GM21390 (cell line): ENCODE measurements at regions not wholly inside any gene's neighbourhood (a gene's known extent, or its start where the extent isn't known, plus 50 kb on each side); places are given as distances from the start of the nearest gene placed in this dataset.
"Not testable (repeated sequence)": the region's sequence is repeated elsewhere in the genome, so short reads cannot be mapped to it uniquely, and the experiment has no call there.

Experiments used
- ATAC-seq: cut with Tn5 transposase; IDR thresholded peaks from one replicate; pipeline ENCODE4 v1.9.1; 2021; ENCODE audit not compliant: unreplicated experiment

DNA sequence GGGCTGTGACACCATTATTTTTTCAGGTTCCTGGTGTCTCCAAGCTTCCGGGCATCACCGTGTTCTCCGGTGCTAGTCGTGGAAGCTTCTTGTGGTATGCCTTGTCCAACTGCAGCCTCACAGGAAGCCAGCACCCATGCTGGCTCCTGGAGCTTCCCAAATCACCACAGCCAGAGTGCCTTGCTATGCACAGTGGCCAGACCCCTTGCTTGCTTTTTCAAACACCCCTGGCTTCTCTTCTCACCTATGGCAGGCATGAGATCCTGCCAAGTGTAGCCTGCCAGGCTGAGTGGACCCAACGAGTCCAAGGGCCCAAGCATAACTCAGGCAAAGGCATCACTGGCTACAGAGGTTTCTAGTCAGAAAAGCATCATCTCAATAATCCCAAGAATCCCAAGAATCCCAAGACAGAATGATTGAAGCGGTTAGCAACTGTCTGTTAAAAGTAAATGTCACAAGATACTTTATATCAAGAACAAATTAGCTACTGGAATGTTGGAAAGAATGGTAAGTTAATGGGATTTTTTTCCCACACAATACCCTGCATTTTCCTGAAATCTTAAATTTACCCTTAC lies 1522.9 kb downstream of the PCDH18 start:
- ATAC-seq = no peak

DNA sequence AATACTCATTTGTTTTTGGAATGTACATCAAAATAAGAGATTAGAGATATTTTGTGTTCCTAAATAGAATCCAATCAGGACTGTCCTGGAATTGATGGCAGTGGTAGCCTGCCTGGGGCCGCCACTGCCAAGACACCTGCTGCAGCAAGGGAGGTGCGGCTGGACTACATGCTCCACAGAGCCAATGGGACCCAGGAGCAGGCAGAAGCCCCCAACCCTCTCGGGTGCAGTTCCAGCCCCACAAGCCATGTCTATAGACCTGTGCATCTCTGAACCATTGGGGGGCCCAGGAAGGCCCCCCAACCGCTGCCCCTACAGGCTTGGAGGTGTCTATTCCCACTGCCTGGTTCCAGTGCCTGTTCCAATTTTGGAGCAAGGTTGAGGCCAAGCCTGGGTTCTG lies 1524.3 kb downstream of the PCDH18 start:
- ATAC-seq = no peak

DNA sequence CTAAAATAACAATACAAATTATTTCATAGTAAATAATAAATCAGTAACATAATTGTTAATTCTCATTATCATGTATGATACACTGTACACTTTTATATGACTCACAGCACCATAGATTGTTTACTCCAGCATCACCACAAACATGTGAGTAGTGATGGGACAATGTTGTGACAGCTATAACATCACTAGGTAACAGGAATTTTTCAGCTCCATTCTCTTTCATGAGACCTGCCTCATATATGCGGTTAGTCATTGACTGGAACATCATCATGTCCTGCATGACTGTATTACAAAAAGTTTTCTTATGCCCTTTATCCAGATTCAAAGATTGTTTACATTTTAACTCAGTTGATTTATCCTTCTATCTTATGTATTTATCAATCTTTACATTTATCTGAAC lies 1530.0 kb downstream of the PCDH18 start:
- ATAC-seq = no peak

DNA sequence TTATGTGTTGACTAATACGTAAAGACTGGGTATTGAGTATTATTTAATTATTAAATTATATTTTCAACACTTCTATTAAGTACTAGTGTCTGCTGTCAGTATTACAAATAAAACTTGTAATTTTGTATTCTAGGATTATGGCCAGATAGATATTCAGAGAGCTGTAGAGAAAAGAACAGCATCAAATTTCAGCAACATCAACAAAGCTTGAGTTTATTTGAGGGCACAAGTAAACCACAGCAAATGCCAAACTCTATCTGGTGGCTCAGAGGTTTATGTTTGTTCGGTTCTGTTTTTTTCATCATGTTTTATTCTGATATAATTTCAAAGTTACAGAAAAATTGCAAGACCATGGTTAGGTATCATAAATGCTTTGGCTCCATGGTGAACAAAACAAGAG lies 1530.5 kb downstream of the PCDH18 start:
- ATAC-seq = no peak

DNA sequence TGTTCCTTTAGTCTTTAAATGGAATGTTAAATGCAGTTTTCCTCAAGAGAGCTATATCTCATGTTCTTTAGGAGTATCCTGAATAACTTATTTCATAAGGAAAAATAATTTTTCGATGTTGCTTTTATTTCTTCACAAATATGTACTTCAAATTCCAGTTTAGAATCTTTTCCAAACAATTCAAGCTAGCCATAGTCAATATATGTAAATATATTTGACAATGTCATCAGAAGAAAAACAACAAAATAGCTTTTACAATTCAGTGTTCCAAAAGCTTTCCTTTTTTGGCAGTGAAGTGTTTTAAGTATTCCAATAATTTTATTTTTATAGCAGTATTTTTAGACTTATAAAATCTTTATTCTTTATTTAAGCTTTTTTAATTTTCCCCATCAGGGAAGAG lies 1532.0 kb downstream of the PCDH18 start:
- ATAC-seq = no peak

DNA sequence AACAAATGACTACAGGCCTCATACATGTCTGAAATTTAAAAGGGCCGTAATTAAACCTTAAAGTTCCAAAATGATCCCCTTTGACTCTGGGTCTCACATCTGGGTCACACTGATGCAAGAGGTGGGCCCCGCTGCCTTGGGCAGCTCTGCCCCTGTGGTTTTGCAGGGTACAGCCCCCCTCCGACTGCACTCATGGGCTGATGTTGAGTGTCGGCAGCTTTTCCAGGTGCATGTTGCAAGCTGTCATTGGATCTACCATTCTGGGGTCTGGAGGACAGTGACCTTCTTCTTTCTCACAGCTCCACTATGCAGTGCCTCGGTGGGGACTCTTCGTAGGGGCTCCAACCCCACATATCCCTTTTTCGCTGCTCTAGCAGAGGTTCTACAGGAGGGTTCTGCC lies 1537.9 kb downstream of the PCDH18 start:
- no peak for ATAC-seq

DNA sequence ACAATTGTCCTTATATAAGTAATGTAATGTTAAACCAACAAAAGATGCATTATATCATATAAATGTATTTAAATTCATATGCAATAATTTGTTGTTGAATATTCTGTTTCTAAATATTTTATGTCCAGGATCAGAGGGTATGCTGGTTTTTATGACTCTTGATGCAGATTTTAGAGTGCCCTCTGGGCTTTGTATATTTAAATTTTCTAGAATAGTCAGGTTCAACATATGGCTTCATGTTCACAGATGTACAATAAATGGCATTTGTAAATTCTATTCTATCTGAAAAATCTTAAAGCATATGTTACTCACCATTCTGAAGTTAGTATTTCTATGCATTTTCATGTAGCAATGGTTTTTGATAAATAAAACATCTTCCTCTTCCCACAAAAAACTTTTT lies 1555.4 kb downstream of the PCDH18 start:
- no peak for ATAC-seq

DNA sequence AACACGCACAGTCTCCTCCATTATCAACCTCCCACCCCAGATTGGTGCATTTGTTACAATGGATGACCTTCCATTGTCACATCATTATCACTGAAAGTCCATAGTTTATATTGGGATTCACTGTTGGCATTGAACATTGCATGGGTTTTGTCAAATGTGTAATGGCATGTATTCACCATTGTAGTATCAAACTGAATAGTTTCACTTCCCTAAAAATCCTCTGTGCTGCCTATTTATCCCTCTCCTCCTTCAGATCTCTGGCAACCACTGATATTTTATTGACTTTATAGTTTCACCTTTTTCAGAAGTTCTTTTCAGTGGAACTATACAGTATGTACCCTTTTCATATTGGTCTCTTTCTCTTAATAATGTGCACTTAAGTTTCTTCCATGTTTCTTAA lies 1565.4 kb downstream of the PCDH18 start:
- no peak for ATAC-seq

DNA sequence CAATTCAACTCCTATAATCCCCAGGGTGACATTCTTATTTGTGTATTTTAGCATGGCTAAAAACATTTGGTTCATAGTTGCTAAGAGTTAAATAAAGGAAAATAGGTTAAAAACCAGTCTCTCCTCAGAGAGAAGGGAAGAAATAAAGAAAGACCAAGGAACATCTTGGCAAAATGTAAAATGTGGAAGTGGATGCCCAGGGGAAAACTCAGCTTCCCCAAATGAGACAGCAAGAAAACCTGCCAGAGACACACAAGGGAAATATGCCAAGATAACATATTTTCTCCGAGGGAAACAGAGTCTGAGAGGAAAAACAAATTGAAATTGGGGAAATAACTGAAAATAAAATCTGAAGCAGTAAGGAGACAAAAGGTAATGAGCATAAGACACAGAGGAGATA lies 1569.3 kb downstream of the PCDH18 start:
- no peak for ATAC-seq

DNA sequence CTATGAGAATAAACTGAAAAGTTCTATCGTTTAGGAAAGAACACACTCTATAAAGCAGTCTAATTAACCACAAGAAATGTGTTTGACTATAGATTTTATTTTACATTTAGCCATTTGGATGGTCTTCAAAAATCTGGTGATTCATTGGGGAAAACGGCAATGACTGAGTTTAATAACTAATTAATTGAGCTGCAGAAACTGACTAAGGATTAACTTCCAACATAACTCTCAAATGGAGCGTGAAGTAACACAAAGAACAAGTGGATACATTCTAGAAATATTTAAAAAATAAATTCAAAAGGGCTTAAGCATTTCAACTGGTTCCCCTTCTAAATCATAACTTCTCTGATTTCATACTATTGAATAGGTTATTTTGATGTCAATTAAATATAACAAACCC lies 1582.4 kb downstream of the PCDH18 start:
- no peak for ATAC-seq

DNA sequence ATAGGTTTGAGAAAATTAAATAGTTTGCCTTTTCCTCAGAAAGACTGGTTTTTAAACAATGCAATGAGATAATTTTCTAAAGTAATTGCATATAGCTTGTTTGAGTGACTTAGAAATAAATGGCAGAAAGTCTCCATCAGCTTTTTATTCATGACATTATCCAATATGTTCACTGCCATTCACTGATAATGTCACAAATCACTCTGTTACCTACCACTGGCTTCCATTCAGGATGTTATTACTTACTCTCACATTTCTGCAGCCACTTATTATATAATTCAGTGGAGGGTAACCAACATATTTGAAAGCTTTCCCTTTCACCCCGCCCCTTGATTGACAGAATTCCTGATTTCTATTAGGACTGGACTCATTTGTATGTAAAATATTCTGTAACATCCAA lies 1583.5 kb downstream of the PCDH18 start:
- ATAC-seq = no peak

DNA sequence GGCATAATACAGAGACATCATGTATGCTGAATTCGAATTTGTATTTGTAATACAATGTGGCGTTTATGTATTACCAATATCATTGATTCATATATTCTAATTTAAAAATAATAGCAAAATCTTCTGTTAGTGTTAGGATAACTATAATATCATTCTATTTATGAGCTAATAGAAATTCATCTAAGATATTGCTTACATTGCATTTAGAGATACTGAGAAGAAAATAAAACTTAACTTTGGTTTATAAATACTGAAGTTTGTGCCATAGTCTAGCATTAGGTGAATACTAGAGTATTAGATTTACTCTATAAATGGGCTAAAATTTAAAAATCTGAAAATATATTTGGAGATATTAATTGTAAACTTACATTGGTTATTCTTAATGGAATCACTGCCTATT lies 1590.6 kb downstream of the PCDH18 start:
- ATAC-seq = no peak

DNA sequence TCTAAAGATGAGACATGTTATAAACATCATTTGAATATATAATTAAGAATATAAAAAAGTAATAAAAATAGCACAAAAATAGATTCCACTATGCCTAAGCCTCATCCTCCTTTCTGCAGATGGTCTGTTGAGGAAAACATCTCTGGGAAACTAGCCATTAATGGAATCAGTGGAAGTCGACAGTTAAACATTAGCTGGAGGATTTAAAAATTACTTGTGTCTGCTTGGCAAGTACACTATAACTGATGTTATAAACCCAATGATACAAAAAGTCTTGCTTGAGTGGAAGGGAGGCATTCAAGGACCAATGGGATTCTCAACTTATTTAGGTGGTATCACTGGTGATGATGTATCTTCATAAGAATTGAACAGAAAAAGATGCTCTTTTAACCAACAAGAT lies 1598.3 kb downstream of the PCDH18 start:
- ATAC-seq = no peak

DNA sequence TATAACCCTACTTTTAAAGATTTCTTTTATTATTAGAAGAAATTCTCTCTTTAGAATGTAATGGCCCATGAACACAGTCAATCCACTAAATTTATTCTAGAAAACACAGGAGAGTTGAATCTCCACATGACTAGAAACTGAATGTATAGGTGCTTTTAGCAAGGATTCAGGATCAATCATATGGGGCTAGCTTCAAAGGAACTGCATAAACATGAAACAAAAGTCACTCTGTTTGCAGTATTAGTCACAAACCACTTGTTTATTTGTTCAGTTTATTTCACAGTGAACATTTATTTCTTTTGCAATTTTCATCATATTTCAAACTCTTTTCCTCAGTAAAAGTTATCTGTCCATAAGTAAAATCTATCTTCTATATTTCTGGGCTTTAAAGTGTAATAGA lies 1604.6 kb downstream of the PCDH18 start:
- no peak for ATAC-seq

DNA sequence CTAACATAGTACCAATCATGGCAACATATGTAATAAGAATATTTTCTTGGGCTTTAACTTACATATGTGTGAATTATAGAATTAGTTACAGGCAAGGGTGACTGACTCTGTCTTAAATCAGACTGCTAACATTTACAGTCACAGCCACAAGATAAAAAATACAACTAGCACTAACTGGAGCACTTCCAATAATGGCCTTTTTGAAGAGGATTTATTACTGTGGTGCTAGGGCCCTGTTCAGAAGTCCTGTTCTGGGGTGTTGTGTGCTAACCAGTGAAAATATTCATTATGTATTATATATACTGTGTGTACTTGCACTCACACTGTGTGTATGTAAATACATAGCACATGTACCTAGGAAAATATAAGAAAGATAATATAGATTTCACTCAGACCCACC lies 1611.2 kb downstream of the PCDH18 start:
- ATAC-seq = no peak

DNA sequence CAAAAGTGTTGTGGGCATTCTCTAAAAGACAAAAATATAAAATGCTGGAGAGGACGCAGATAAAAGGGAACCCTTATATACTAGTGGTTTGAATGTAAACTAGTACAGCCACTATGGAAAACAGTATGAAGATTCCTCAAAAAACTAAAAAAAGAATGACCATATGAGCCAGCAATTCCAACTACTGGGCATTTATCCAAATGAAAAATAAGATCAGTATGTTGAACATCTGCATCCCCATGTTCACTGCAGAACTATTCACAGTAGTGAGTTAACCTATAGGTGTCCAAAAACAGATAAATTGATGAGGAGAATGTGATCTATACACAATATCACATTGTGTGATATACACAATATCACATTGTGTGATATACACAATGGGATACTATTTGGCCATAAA lies 1615.3 kb downstream of the PCDH18 start:
- no peak for ATAC-seq

DNA sequence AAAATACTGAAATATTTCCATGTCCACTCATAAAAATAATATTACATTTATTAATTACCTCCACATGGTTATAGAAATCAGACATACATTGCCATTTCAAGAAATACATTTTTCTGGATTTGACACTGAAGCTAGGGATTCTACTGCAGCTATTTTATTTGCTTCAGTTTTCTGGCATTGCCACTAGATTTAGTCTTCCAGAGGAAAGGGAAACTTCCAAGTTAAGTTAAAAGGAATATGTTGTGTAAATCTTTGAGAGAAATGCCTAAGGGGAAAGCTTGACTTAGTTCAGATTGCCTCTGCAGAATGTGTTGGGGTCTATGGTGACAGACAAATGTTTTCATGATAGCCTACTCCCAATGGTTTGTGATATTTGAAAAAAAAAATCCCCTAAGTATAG lies 1631.3 kb downstream of the PCDH18 start:
- no peak for ATAC-seq

DNA sequence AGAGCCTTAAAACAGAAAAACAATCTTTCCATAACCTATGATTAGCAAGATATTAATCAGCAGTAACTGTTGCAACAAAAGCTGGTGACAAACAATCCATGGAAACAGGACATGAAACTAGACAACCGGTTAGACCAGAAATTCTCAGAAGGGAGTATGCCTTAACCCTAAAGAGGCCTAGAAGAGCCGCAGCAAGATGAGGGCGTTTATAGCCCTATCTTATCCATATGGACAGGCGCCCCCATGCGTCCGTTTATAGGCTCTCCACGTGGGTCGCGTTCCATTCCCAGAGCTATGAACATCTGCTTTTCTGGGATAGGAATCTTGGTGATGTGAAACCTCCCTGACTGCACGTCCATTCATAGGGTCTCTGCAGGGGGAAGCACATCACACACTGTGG lies 1662.7 kb upstream of the PABPC4L start:
- not testable (repeated sequence) for ATAC-seq

DNA sequence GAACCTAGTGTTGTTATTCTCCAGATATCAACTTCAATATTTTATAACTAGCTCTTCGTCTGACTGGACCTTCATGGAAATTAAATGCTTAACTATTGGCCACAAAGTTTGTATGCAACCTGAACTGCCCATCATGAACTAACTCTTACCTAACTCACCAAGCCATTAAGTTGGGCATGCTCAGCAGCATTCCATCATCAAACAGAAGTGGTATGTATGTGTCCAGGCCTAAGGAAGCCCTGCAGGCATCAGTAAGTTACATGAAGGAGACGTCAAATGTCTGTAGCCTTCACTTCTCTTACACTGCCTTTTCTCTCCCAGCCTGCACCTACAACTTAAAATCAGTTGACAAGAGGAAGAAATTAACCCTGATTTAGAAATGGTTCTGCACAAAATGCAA lies 1639.2 kb upstream of the PABPC4L start:
- no peak for ATAC-seq

DNA sequence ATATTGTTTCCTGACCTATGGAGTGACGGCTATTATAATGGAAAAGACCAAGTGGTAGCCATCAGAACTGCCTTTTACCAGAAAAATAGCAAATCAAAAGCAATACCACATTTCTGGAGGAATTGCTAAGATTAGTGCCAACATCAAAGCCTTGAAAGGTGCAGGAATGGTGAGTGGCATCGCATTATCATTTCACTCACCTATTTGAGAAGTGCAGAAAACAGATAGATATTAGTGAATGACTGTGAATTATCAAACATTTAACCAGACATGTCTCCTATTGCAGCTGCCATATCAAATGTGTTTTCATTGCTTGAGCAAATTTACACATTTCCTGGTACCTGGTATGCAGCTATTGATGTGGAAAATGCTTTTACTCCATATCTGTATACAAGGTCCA lies 1638.1 kb upstream of the PABPC4L start:
- no peak for ATAC-seq

DNA sequence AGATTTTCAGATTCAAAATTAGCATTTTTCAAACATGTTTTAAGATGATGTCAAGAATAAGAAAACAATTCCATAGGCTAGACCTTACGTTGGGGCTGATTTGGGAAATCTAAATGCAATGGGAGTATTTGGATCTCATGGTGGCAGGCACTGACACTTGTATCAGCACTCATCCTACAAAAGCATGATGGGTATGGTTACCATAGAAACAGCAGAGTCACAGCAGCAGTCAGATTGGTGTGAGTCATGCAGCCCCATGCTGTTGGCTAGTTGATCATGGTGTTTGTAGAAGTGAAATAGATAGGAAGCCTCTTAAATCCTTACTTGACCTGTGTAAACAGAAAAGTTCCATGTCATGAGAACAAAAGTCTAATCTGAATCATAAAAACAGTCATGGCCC lies 1637.3 kb upstream of the PABPC4L start:
- ATAC-seq = no peak

DNA sequence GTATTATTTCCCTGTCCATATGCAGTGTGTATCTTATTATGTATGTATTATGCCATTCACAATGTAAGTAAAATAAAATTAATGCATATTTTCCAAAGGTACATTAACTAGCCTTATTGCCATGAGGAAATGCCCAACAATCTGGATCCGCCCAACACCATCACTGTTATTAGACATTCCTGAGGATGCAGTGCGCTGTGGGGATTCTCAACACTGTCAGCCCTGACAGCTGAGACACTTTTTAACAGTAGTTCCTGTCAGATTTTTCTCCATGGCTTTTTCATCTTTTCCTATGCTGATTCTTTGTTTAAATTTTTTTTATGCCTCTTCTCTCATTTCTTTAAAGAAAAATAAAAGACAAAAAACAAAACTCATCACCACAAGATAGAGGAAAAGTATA lies 1632.9 kb upstream of the PABPC4L start:
- ATAC-seq = no peak

DNA sequence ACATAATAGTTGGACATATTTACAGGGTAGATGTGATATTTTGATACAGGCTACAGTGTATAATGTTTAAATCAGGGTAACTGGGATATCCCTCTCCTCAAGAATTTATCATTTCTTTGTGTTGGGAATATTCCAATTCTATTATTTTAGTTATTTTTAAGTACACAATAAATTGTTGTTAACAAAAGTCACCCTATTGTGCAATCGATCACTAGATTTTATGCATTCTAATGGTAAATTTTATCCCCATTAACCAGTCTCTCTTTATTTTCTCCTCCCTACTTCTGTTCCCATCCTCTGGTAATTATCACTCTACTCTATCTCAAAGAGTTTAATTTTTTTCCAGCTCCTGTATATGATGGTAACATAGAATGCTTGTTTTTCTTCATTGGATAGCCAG lies 1631.9 kb upstream of the PABPC4L start:
- ATAC-seq = no peak

DNA sequence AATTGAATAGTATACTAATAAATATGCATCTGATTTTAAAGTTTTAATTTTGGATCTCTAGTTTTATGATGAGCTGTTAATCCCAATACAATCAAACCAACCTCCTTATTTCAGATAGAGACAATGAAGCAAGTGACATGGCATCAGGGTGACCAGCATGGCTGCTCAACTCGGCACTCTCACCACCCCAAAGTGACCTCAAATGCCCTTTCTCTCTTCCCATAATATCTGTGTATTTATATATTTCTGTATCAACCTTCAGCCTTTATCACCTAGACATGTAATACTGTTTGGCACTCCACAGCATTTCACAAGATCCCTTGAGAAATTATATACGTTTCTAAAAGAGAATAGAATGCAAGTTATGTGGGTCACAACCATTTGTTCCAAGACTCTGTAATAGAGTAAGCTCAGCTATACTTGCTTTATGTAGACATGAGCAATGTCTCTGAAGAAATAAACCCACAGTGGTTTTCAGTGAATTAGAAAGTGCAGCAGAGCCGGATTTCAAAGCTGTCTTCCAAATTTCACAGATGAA lies 1623.2 kb upstream of the PABPC4L start:
- ATAC-seq = no peak
